ENCODE measurements at regions not wholly inside any gene's neighbourhood (a gene's known extent, or its start where the extent isn't known, plus 50 kb on each side); places are given as distances from the start of the nearest gene placed in this dataset.

DNA sequence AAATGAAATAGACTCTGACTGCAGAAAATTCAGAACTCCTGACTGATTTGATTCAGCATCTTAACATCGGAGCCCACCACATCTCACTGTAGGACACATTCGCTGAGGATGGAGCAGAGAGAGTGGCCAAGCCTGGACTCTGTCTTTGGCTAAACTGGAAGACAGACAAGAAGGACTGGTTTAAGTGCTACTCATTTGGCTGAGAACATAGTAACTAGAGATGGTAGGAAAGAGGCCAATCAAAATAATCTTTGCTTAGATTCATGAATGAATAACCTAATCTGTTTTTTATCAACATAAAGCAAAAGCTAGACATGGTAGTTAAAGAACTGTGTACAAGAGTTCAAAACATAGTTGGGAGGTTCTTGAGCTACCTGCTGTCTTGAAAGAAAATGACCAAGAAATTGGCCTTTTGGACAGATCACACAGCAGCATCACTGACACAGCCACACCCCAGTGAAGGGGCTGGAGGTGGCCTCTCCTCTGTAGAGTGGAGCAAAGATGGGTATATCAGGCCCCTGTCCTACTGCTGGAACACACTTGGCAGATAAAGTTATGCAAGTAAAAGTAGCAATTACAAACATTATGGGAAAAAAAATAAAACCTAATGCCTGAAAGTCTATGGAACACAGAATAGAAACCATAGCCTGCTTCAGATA lies 87.1 kb upstream of the NT5E start:
- no peak for TF ChIP-seq POLR2AphosphoS5 (IDR thresholded peaks at IDR 0.05; ENCODE audit: borderline replicate concordance, low read depth, low read length)
- TF ChIP-seq EZH2 (IDR thresholded peaks at IDR 0.05) = no peak
